SK-N-SH treated with all-trans-retinoic acid at 6 μM for 48 hours (cell line): ENCODE measurements at regions not wholly inside any gene's neighbourhood (a gene's known extent, or its start where the extent isn't known, plus 50 kb on each side); places are given as distances from the start of the nearest gene placed in this dataset.

Experiments used
- ATAC-seq: fragments of 200-7000 bp; cut with Tn5 transposase; 3 replicates; pipeline ENCODE4 v1.9.1; 2020; ENCODE audit warnings: mild to moderate bottlenecking, moderate library complexity
- ARNTL ChIP-seq: fragments of 450-650 bp; formaldehyde crosslinking; IDR thresholded peaks from 2 replicates; pipeline ENCODE4 v1.5.0; 2020; ENCODE audit warnings: low read depth, mild to moderate bottlenecking, moderate library complexity, borderline replicate concordance
- ESRRG ChIP-seq: fragments of 250-450 bp; sonication (Bioruptor Pico); IDR thresholded peaks from 2 replicates; pipeline ENCODE4 v1.6.1; 2021; ENCODE audit warnings: mild to moderate bottlenecking
- ISL1 ChIP-seq: fragments of 250-450 bp; sonication (Bioruptor Pico); IDR thresholded peaks from 2 replicates; pipeline ENCODE4 v2.1.2; 2022; ENCODE audit warnings: mild to moderate bottlenecking, moderate library complexity
- OSR1 ChIP-seq: fragments of 250-450 bp; sonication (Bioruptor Pico); IDR thresholded peaks from 2 replicates; pipeline ENCODE4 v1.8.0; 2022; ENCODE audit warnings: moderate library complexity, mild to moderate bottlenecking, inconsistent platforms
- PPARA ChIP-seq: fragments of 250-450 bp; sonication (Bioruptor Pico); IDR thresholded peaks from 2 replicates; pipeline ENCODE4 v1.5.0; 2020; ENCODE audit warnings: mild to moderate bottlenecking, borderline replicate concordance
- RARB ChIP-seq: fragments of 250-450 bp; sonication (Bioruptor Pico); IDR thresholded peaks from 2 replicates; pipeline ENCODE4 v1.8.0; 2021; ENCODE audit warnings: mild to moderate bottlenecking, moderate library complexity
- SNAI2 ChIP-seq: fragments of 250-450 bp; sonication (Bioruptor Pico); IDR thresholded peaks from 2 replicates; pipeline ENCODE4 v1.5.0; 2020; ENCODE audit warnings: mild to moderate bottlenecking, moderate library complexity
- TCF4 ChIP-seq: fragments of 250-450 bp; sonication (Bioruptor Pico); IDR thresholded peaks from 2 replicates; pipeline ENCODE4 v1.8.0; 2021; ENCODE audit warnings: mild to moderate bottlenecking, moderate library complexity, borderline replicate concordance
- TOX ChIP-seq: fragments of 250-450 bp; sonication (Bioruptor Pico); IDR thresholded peaks from 2 replicates; pipeline ENCODE4 v1.8.0; 2021; ENCODE audit warnings: mild to moderate bottlenecking, moderate library complexity, borderline replicate concordance
- ZC3H10 ChIP-seq: fragments of 250-450 bp; sonication (Bioruptor Pico); IDR thresholded peaks from 2 replicates; pipeline ENCODE4 v1.5.1; 2021; ENCODE audit warnings: mild to moderate bottlenecking, moderate library complexity
- ZFP3 ChIP-seq: fragments of 250-450 bp; sonication (Bioruptor Pico); IDR thresholded peaks from 2 replicates; pipeline ENCODE4 v1.5.0; 2020; ENCODE audit warnings: mild to moderate bottlenecking, moderate library complexity
- ZFP30 ChIP-seq: fragments of 450-650 bp; formaldehyde crosslinking; IDR thresholded peaks from 2 replicates; pipeline ENCODE4 v1.5.0; 2022; ENCODE audit warnings: mild to moderate bottlenecking, moderate library complexity
- ZNF565 ChIP-seq: fragments of 450-650 bp; formaldehyde crosslinking; conservative IDR thresholded peaks from 2 replicates; pipeline ENCODE4 v1.5.0; 2020; ENCODE audit warnings: low read depth, mild to moderate bottlenecking, moderate library complexity
- ZNF70 ChIP-seq: fragments of 450-650 bp; formaldehyde crosslinking; IDR thresholded peaks from 2 replicates; pipeline ENCODE4 v1.5.0; 2020; ENCODE audit warnings: mild to moderate bottlenecking, moderate library complexity
- ZNF8 ChIP-seq: fragments of 450-650 bp; formaldehyde crosslinking; IDR thresholded peaks from 2 replicates; pipeline ENCODE4 v1.5.0; 2020; ENCODE audit warnings: mild to moderate bottlenecking, moderate library complexity
- TF ChIP-seq, protein P1 (sequence below): fragments of 250-450 bp; sonication (Bioruptor Pico); IDR thresholded peaks from 2 replicates; pipeline ENCODE4 v1.5.0; 2020; ENCODE audit warnings: mild to moderate bottlenecking, moderate library complexity
- TF ChIP-seq, protein P2 (sequence below): fragments of 250-450 bp; sonication (Bioruptor Pico); IDR thresholded peaks from 2 replicates; pipeline ENCODE4 v1.8.0; 2020; ENCODE audit warnings: mild to moderate bottlenecking, moderate library complexity, borderline replicate concordance
- TF ChIP-seq, protein P3 (sequence below): fragments of 250-450 bp; sonication (Bioruptor Pico); IDR thresholded peaks from 2 replicates; pipeline ENCODE4 v1.5.1; 2020; ENCODE audit warnings: low read depth, mild to moderate bottlenecking, moderate library complexity
- TF ChIP-seq, protein P4 (sequence below): fragments of 250-450 bp; sonication (Bioruptor Pico); IDR thresholded peaks from 2 replicates; pipeline ENCODE4 v1.5.1; 2021; ENCODE audit warnings: mild to moderate bottlenecking, moderate library complexity
- TF ChIP-seq, protein P5 (sequence below): fragments of 250-450 bp; sonication (Bioruptor Pico); IDR thresholded peaks from 2 replicates; pipeline ENCODE4 v1.8.0; 2021; ENCODE audit warnings: low read depth, mild to moderate bottlenecking, moderate library complexity, borderline replicate concordance

DNA sequence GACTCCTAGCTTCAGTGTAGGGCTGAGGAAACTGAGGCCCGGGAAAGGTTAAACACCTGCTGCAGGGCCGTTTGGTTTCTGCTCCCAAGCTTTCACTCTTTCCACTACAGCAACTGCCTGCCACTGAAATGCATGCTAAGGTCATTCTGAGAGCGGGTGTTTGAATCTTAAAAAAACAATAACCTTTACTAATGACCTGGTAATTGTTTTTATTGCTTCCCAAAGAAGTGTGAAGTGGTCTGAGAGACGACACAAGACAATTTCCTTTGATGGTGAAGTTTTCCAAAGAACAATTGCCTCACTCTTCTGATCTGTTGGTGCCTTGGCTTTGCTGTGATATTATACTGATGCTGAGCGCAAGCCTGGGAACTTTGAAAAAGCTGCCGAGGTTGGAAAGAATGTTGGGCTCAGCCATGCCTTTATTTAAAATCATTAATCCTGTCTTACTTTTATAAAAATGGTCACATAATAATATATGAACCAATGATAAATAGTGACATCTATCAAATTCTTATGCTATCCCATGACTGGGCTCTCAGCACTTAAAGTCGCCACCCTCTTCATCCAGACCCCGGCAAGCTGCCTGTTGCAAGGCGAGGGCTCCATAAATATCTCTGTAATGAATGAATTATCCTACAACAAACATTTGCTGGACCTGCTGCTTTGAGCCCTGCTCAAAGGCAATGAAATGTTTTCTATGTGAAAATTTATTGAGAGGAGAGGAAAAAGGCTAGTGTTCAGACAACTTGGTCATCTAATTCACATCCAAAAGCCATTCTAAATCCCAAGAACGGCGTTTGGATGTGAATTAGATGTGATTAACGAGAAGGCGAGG, 67.8 kb upstream of the SOD3 start (continued):
- TF ChIP-seq, protein P1, sequence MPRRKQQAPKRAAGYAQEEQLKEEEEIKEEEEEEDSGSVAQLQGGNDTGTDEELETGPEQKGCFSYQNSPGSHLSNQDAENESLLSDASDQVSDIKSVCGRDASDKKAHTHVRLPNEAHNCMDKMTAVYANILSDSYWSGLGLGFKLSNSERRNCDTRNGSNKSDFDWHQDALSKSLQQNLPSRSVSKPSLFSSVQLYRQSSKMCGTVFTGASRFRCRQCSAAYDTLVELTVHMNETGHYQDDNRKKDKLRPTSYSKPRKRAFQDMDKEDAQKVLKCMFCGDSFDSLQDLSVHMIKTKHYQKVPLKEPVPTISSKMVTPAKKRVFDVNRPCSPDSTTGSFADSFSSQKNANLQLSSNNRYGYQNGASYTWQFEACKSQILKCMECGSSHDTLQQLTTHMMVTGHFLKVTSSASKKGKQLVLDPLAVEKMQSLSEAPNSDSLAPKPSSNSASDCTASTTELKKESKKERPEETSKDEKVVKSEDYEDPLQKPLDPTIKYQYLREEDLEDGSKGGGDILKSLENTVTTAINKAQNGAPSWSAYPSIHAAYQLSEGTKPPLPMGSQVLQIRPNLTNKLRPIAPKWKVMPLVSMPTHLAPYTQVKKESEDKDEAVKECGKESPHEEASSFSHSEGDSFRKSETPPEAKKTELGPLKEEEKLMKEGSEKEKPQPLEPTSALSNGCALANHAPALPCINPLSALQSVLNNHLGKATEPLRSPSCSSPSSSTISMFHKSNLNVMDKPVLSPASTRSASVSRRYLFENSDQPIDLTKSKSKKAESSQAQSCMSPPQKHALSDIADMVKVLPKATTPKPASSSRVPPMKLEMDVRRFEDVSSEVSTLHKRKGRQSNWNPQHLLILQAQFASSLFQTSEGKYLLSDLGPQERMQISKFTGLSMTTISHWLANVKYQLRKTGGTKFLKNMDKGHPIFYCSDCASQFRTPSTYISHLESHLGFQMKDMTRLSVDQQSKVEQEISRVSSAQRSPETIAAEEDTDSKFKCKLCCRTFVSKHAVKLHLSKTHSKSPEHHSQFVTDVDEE (CRISPR knock-in tag) = no peak
- TF ChIP-seq ESRRG = no peak
- no peak for TF ChIP-seq RARB (CRISPR knock-in tag)
- TF ChIP-seq, protein P2, sequence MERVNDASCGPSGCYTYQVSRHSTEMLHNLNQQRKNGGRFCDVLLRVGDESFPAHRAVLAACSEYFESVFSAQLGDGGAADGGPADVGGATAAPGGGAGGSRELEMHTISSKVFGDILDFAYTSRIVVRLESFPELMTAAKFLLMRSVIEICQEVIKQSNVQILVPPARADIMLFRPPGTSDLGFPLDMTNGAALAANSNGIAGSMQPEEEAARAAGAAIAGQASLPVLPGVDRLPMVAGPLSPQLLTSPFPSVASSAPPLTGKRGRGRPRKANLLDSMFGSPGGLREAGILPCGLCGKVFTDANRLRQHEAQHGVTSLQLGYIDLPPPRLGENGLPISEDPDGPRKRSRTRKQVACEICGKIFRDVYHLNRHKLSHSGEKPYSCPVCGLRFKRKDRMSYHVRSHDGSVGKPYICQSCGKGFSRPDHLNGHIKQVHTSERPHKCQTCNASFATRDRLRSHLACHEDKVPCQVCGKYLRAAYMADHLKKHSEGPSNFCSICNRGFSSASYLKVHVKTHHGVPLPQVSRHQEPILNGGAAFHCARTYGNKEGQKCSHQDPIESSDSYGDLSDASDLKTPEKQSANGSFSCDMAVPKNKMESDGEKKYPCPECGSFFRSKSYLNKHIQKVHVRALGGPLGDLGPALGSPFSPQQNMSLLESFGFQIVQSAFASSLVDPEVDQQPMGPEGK (CRISPR knock-in tag) = no peak
- no peak for TF ChIP-seq ZFP30

DNA sequence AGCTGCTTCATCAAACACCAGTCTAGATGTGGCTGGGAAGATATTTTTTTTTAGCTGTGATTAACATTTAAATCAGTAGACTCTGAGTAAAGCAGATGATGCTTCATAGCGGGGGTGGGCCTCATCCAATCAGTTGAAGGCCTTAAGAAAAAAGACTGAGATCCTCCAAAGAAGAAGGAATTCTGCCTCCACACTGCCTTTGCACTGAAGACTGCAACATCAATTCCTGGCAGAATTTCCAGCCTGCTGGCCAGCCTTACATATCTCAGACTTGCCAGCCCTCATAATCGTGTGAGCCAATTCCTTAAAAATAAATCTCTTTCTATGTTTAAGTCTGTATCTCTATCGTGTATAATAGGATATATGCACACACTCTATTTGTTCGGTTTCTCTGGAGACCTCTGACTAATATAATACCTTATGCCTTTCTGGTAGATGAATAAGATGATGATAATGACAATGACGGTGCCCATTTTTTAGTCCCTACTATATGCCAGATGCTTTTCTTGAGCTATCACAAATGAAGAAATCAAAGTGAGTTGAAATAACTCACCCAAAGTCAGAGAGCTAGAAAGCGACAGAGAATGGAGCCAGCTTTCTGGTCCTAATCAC, 66.1 kb upstream of the SOD3 start:
- TF ChIP-seq ZC3H10 (CRISPR knock-in tag) (no peak), ESRRG (no peak), ZNF70 (CRISPR knock-in tag) (no peak), ISL1 (CRISPR knock-in tag) (no peak), ZNF8 (no peak), ZNF565 (CRISPR knock-in tag) (no peak), TOX (no peak), ZFP3 (CRISPR knock-in tag) (no peak), ZFP30 (no peak), RARB (CRISPR knock-in tag) (no peak), TCF4 (CRISPR knock-in tag) (no peak), OSR1 (CRISPR knock-in tag) (no peak), PPARA (no peak), ARNTL (CRISPR knock-in tag) (no peak), SNAI2 (no peak)
- TF ChIP-seq, protein P3, sequence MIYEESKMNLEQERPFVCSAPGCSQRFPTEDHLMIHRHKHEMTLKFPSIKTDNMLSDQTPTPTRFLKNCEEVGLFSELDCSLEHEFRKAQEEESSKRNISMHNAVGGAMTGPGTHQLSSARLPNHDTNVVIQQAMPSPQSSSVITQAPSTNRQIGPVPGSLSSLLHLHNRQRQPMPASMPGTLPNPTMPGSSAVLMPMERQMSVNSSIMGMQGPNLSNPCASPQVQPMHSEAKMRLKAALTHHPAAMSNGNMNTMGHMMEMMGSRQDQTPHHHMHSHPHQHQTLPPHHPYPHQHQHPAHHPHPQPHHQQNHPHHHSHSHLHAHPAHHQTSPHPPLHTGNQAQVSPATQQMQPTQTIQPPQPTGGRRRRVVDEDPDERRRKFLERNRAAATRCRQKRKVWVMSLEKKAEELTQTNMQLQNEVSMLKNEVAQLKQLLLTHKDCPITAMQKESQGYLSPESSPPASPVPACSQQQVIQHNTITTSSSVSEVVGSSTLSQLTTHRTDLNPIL (CRISPR knock-in tag) = no peak
- TF ChIP-seq, protein P4, sequence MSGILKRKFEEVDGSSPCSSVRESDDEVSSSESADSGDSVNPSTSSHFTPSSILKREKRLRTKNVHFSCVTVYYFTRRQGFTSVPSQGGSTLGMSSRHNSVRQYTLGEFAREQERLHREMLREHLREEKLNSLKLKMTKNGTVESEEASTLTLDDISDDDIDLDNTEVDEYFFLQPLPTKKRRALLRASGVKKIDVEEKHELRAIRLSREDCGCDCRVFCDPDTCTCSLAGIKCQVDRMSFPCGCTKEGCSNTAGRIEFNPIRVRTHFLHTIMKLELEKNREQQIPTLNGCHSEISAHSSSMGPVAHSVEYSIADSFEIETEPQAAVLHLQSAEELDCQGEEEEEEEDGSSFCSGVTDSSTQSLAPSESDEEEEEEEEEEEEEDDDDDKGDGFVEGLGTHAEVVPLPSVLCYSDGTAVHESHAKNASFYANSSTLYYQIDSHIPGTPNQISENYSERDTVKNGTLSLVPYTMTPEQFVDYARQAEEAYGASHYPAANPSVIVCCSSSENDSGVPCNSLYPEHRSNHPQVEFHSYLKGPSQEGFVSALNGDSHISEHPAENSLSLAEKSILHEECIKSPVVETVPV (CRISPR knock-in tag) = no peak
- TF ChIP-seq, protein P5, sequence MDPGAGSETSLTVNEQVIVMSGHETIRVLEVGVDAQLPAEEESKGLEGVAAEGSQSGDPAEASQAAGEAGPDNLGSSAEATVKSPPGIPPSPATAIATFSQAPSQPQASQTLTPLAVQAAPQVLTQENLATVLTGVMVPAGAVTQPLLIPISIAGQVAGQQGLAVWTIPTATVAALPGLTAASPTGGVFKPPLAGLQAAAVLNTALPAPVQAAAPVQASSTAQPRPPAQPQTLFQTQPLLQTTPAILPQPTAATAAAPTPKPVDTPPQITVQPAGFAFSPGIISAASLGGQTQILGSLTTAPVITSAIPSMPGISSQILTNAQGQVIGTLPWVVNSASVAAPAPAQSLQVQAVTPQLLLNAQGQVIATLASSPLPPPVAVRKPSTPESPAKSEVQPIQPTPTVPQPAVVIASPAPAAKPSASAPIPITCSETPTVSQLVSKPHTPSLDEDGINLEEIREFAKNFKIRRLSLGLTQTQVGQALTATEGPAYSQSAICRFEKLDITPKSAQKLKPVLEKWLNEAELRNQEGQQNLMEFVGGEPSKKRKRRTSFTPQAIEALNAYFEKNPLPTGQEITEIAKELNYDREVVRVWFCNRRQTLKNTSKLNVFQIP (CRISPR knock-in tag) = no peak
- no peak for ATAC-seq
